ENCODE measurements at regions not wholly inside any gene's neighbourhood (a gene's known extent, or its start where the extent isn't known, plus 50 kb on each side); places are given as distances from the start of the nearest gene placed in this dataset.
A peak's percentile ranks its signal among the peaks of the same experiment; 100 is the strongest.

GRCh38 chr1:58166417-58166816, 380.1 kb downstream of the OMA1 start:
- H3K4me3 ChIP-seq (ENCODE audit: low read depth, low read length) = no peak overlapping the region
- DNase-seq (ENCODE audit: low read depth) = no peak
- no peak for TF ChIP-seq CTCF (IDR thresholded peaks at IDR 0.05; ENCODE audit: control insufficient read depth, extremely low read depth, insufficient read depth)

GRCh38 chr1:58165073-58165472, 381.5 kb downstream of the OMA1 start:
- TF ChIP-seq CTCF (IDR thresholded peaks at IDR 0.05; ENCODE audit: control insufficient read depth, extremely low read depth, insufficient read depth) = no peak
- H3K4me3 ChIP-seq (ENCODE audit: low read depth, low read length) = no peak overlapping the region
- no peak for DNase-seq (ENCODE audit: low read depth)

GRCh38 chr1:58162952-58163550, 383.5 kb downstream of the OMA1 start:
- peak; percentile 45 for DNase-seq (ENCODE audit: low read depth)
- TF ChIP-seq CTCF (IDR thresholded peaks at IDR 0.05; ENCODE audit: control insufficient read depth, extremely low read depth, insufficient read depth) = peak; percentile 90
- H3K4me3 ChIP-seq (ENCODE audit: low read depth, low read length) = no peak overlapping the region

GRCh38 chr1:58159434-58159830, 387.1 kb downstream of the OMA1 start:
- DNase-seq (ENCODE audit: low read depth) = no peak
- no peak for TF ChIP-seq CTCF (IDR thresholded peaks at IDR 0.05; ENCODE audit: control insufficient read depth, extremely low read depth, insufficient read depth)
- H3K4me3 ChIP-seq (ENCODE audit: low read depth, low read length) = no peak overlapping the region

- TF ChIP-seq CTCF (IDR thresholded peaks at IDR 0.05; ENCODE audit: control insufficient read depth, extremely low read depth, insufficient read depth) = no peak
- DNase-seq (ENCODE audit: low read depth) = no peak
- H3K4me3 ChIP-seq (ENCODE audit: low read depth, low read length) = no peak overlapping the region
Observed at GRCh38 chr1:58158506-58159433, 387.8 kb downstream of the OMA1 start.

- no peak for TF ChIP-seq CTCF (IDR thresholded peaks at IDR 0.05; ENCODE audit: control insufficient read depth, extremely low read depth, insufficient read depth)
- no peak for DNase-seq (ENCODE audit: low read depth)
- H3K4me3 ChIP-seq (ENCODE audit: low read depth, low read length) = no peak overlapping the region
Observed at GRCh38 chr1:58158016-58158415, 388.5 kb downstream of the OMA1 start.

Data from LNCaP clone FGC (cell line).